Upper lobe of right lung (tissue), 1 donor: ENCODE measurements at regions not wholly inside any gene's neighbourhood (a gene's known extent, or its start where the extent isn't known, plus 50 kb on each side); places are given as distances from the start of the nearest gene placed in this dataset.
"Not testable (repeated sequence)": the region's sequence is repeated elsewhere in the genome, so short reads cannot be mapped to it uniquely, and the experiment has no call there.

Experiments used
- ATAC-seq: fragments of 200-7000 bp; cut with Tn5 transposase; one replicate; pipeline ENCODE4 v1.9.1; 2020; ENCODE audit warnings: mild to moderate bottlenecking, moderate library complexity
- DNase-seq: peaks from one replicate; pipeline ENCODE4 v3.0.0-alpha.2; 2020
- H3K27ac ChIP-seq: fragments of 200-600 bp; one replicate; pipeline ENCODE4 v1.8.0; 2022
- H3K27me3 ChIP-seq: fragments of 200-600 bp; one replicate; pipeline ENCODE4 v1.8.0; 2022; ENCODE audit warnings: mild to moderate bottlenecking
- H3K36me3 ChIP-seq: fragments of 200-600 bp; one replicate; pipeline ENCODE4 v1.8.0; 2022
- H3K4me1 ChIP-seq: fragments of 200-600 bp; one replicate; pipeline ENCODE4 v1.8.0; 2022
- H3K4me3 ChIP-seq: fragments of 200-600 bp; one replicate; pipeline ENCODE4 v1.8.0; 2022; ENCODE audit warnings: mild to moderate bottlenecking
- H3K9me3 ChIP-seq: fragments of 200-600 bp; one replicate; pipeline ENCODE4 v1.8.0; 2022
- CTCF ChIP-seq: fragments of 200-600 bp; IDR thresholded peaks from one replicate; pipeline ENCODE4 v1.8.0; 2022; ENCODE audit warnings: antibody characterized with exemption
- intact Hi-C: fragments of 100-400 bp; cut with DNase I; formaldehyde crosslinking; loops from one replicate; pipeline ENCODE4 v1.11.0; 2022
- donor health status: DM: no; HTN: yes; CAD: no; lungs with severe emphysema.

DNA sequence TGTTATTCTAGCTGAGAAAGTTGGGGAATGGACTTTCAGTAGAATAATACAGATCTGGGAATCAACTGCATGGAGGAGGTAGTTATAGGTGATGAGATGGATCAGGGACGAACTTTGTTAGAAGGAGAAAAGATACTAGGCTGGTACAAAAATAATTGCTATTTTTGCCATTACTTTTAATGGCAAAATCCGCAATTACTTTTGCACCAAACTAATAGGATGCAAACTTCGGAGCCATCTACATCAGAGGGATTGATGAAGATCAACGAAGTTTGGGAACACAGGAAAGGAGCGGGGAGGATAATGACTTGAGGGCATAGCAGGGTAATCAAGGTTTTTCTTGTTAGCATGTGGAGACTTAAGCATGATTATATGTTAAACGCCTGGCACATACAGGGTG, 111.9 kb downstream of the DEFB131A start:
- DNase-seq, H3K27me3 ChIP-seq, H3K27ac ChIP-seq, H3K36me3 ChIP-seq, H3K9me3 ChIP-seq, ATAC-seq, H3K4me1 ChIP-seq, intact Hi-C loops, H3K4me3 ChIP-seq: not testable (repeated sequence)

DNA sequence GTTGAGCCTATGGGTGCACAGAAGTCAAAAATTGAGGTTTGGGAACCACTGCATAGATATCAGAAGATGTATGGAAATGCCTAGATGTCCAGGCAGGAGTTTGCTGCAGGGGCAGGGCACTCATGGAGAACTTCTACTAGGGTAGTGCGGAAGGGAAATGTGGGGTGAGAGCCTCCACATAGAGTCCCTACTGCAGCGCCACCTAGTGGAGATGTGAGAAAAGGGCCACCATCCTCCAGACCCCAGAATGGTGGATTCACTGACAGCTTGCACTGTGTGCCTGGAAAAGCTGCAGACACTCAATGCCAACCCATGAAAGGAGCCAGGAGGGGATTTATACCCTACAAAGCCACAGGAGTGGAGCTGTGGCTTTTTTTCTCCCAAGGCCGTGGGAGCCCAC, 133.7 kb downstream of the DEFB131A start:
- H3K27me3 ChIP-seq, H3K36me3 ChIP-seq, intact Hi-C loops, H3K27ac ChIP-seq, ATAC-seq, H3K9me3 ChIP-seq, H3K4me1 ChIP-seq, H3K4me3 ChIP-seq, DNase-seq: not testable (repeated sequence)

DNA sequence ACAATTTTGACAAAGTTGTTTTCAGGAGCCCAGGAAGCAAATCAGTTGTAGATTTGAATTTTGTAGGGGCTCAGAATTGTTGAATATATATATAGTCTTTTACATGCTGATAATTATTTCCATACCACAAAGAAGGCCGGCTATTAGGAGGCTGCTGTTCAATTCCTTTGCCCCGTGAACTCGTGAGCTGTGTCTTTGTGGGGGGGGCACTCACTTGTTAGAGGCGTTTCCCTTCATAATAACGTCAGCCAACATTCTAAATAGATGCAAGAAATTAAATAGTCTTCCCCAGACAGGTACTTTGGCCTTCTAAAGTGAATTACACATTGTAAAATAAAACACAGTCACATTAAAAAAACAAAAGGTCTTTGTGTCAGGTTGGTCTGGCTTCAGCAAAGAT, 138.7 kb downstream of the DEFB131A start:
- intact Hi-C loops, H3K27me3 ChIP-seq, DNase-seq, H3K9me3 ChIP-seq, H3K4me1 ChIP-seq, H3K36me3 ChIP-seq, H3K27ac ChIP-seq, ATAC-seq, H3K4me3 ChIP-seq: not testable (repeated sequence)

DNA sequence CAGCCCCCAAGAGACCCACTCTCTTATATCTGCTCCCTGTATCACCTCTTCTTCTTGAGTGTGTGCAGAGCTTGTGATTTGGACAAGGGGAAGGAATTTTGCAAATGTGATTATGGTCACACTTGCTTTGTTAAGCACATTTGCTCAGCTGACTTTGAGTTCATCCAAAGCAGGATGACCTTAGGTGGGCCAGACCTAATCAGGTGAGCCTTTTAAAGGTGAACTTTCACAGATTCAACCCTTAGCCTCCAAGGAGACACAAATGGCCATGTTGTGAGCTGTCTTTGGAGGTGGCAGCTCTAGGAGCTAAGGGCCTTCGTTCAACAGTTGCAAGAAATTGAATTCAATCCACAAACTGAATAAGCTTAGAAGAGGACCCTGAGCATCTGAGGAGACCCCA, 147.8 kb downstream of the DEFB131A start:
- Histone ChIP-seq H3K27ac (no peak overlapping the region), H3K4me3 (no peak overlapping the region), H3K9me3 (no peaks in the 10 kb centered on the region), H3K36me3 (no peaks in the 10 kb centered on the region), H3K4me1 (no peaks in the 10 kb centered on the region), H3K27me3 (no peaks in the 10 kb centered on the region)
- intact Hi-C loops: no loop called here
- ATAC-seq (no peak), DNase-seq (no peak)
- no peak for TF ChIP-seq CTCF

- no peak for ATAC-seq
- intact Hi-C loops: no loop called here
- TF ChIP-seq CTCF: no peak
- no peak for DNase-seq
- Histone ChIP-seq H3K36me3 (no peaks in the 10 kb centered on the region), H3K27me3 (no peaks in the 10 kb centered on the region), H3K4me3 (no peak overlapping the region), H3K9me3 (no peaks in the 10 kb centered on the region), H3K27ac (no peak overlapping the region), H3K4me1 (no peaks in the 10 kb centered on the region)
These were observed 150.7 kb downstream of the DEFB131A start for GRCh38 chr4:9594948-9595347.

DNA sequence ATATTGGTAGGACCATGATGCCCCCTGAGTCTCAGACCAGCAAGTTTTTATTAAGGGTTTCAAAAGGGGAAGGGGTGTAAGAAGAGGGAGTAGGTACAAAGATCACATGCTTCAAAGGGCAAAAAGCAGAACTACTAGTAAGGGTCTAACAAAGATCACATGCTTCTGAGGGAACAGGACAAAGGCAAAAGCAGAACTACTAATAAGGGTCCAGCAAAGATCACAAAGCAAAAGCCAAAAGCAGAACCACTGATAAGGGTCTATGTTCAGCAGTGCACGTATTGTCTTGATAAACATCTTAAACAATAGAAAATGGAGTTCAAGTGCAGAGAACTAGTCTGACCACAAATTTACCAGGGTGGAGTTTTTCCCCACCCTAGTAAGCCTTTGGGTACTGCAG, 151.3 kb downstream of the DEFB131A start:
- intact Hi-C loops, H3K36me3 ChIP-seq, H3K9me3 ChIP-seq, H3K4me1 ChIP-seq, H3K4me3 ChIP-seq, ATAC-seq, DNase-seq, H3K27me3 ChIP-seq, H3K27ac ChIP-seq: not testable (repeated sequence)

DNA sequence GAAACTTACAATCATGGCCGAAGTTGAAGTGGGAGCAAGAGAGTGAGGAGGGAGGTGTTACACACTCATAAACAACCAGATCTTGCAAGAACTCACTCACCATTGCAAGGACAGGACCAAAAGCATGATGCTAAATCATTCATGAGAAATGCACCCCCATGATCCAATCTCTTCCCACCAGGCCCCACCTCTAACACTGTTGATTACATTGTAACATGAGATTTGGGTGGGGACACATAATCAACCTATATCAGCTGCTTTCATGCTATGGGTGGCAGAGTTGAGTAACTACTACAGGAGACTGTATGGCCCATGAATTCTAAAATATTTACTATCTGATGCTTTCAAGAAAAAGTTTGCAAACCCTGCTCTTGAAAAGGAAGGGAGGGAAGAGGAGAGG, 155.1 kb downstream of the DEFB131A start:
- DNase-seq: no peak
- intact Hi-C loops: no loop called here
- ATAC-seq: no peak

More for the DNA sequence above, 155.1 kb downstream of the DEFB131A start:
- Histone ChIP-seq H3K4me3 (no peak overlapping the region), H3K36me3 (no peaks in the 10 kb centered on the region), H3K27me3 (no peaks in the 10 kb centered on the region), H3K27ac (no peak overlapping the region), H3K4me1 (no peaks in the 10 kb centered on the region), H3K9me3 (no peaks in the 10 kb centered on the region)
- no peak for TF ChIP-seq CTCF
